ENCODE measurements at regions not wholly inside any gene's neighbourhood (a gene's known extent, or its start where the extent isn't known, plus 50 kb on each side); places are given as distances from the start of the nearest gene placed in this dataset.
"Not testable (repeated sequence)": the region's sequence is repeated elsewhere in the genome, so short reads cannot be mapped to it uniquely, and the experiment has no call there.

- intact Hi-C loops (cut with micrococcal nuclease): loop anchor here (1.0 kb wide), 1 partner anchor 1536 kb away; no protein-coding TSS in a partner anchor
- Mint-ChIP-seq H3K36me3 (ENCODE audit: low read depth) (no peaks in the 10 kb centered on the region), H3K9me3 (no peaks in the 10 kb centered on the region), H3K4me3 (no peak overlapping the region), H3K27me3 (no peaks in the 10 kb centered on the region), H3K27ac (no peak overlapping the region), H3K4me1 (ENCODE audit: low read depth) (no peaks in the 10 kb centered on the region)
Measured at GRCh38 chr5:90264689-90265544, 144.6 kb downstream of the CETN3 start.

DNA sequence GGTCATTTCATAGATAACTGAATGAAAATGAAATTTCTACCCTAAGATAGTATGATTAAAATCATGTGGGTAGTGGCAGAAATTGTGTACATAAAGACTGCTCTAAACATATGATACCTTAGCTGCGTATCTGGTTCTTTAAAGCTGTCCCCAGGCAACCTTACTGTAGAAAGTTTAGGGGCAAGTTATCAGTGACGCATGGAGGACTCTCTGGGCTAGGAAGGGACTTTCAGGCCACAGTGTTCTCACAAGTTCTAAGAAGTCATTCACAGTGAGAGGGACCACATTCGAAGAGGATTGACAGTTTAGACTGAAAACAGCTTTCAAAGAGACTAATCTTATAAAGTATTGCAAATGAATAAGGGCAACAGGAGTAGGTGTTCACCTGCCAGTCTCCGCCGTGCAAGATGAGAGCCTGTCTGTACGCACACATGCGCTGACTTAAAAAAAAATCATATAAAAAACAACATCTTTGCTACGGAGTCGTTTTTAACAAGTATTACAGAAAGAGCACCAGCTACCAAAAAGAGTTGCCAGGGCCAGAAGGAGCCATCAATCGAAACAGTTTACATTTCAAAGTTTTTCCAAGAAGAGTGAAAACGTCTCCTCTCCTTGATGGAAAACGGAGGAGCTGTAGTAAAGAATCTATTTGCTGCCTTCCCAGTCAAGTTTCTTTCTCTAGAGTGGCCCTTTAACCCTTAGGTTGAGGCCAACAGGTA lies 146.3 kb downstream of the CETN3 start:
- Mint-ChIP-seq H3K27ac (no peak overlapping the region), H3K36me3 (ENCODE audit: low read depth) (no peaks in the 10 kb centered on the region), H3K9me3 (no peaks in the 10 kb centered on the region), H3K27me3 (no peaks in the 10 kb centered on the region), H3K4me1 (ENCODE audit: low read depth) (no peaks in the 10 kb centered on the region), H3K4me3 (no peak overlapping the region)
- intact Hi-C loops (cut with micrococcal nuclease): no loop called here

- H3K4me1 Mint-ChIP-seq (ENCODE audit: low read depth): no peaks in the 10 kb centered on the region
- no peak overlapping the region for H3K4me3 Mint-ChIP-seq
- intact Hi-C loops (cut with micrococcal nuclease): no loop called here
- no peak overlapping the region for H3K27ac Mint-ChIP-seq
- no peaks in the 10 kb centered on the region for H3K36me3 Mint-ChIP-seq (ENCODE audit: low read depth)
- H3K27me3 Mint-ChIP-seq: no peaks in the 10 kb centered on the region
- H3K9me3 Mint-ChIP-seq: no peaks in the 10 kb centered on the region
Measured at GRCh38 chr5:90251447-90251846, 158.1 kb downstream of the CETN3 start.

DNA sequence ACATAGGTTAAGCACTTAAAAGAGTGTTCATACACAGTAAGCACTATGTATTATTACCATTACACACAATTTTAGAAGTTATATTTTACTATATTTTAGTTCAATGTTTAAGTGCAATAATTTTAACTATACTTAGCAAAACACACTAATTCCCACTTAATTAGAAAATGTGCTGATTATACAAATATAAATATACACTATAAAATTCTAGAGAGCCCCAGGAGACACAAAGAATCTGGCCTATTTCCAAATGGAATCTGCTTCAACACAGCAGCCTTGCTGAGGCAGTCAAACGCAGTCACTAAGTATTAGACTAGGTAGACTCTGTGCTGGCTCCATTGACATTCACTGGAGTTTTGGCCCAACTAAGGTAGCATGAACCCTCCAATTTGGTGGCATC lies 160.9 kb downstream of the CETN3 start:
- intact Hi-C loops (cut with micrococcal nuclease): no loop called here
- H3K27ac Mint-ChIP-seq: no peak overlapping the region
- no peaks in the 10 kb centered on the region for H3K36me3 Mint-ChIP-seq (ENCODE audit: low read depth)
- no peak overlapping the region for H3K4me3 Mint-ChIP-seq
- no peaks in the 10 kb centered on the region for H3K27me3 Mint-ChIP-seq
- H3K4me1 Mint-ChIP-seq (ENCODE audit: low read depth): no peaks in the 10 kb centered on the region
- no peaks in the 10 kb centered on the region for H3K9me3 Mint-ChIP-seq

GRCh38 chr5:90243848-90244247 lies 165.7 kb downstream of the CETN3 start:
- intact Hi-C loops (cut with micrococcal nuclease); H3K4me3 Mint-ChIP-seq; H3K27ac Mint-ChIP-seq; H3K9me3 Mint-ChIP-seq; H3K27me3 Mint-ChIP-seq; H3K36me3 Mint-ChIP-seq (ENCODE audit: low read depth); H3K4me1 Mint-ChIP-seq (ENCODE audit: low read depth): not testable (repeated sequence)

GRCh38 chr5:90233476-90233875 lies 176.1 kb downstream of the CETN3 start:
- no peak overlapping the region for H3K4me3 Mint-ChIP-seq
- intact Hi-C loops (cut with micrococcal nuclease): no loop called here
- H3K27me3 Mint-ChIP-seq: no peaks in the 10 kb centered on the region
- no peak overlapping the region for H3K27ac Mint-ChIP-seq
- no peaks in the 10 kb centered on the region for H3K36me3 Mint-ChIP-seq (ENCODE audit: low read depth)
- no peaks in the 10 kb centered on the region for H3K9me3 Mint-ChIP-seq
- no peaks in the 10 kb centered on the region for H3K4me1 Mint-ChIP-seq (ENCODE audit: low read depth)

GRCh38 chr5:90231688-90232087 lies 177.9 kb downstream of the CETN3 start:
- no peaks in the 10 kb centered on the region for H3K27me3 Mint-ChIP-seq

DNA sequence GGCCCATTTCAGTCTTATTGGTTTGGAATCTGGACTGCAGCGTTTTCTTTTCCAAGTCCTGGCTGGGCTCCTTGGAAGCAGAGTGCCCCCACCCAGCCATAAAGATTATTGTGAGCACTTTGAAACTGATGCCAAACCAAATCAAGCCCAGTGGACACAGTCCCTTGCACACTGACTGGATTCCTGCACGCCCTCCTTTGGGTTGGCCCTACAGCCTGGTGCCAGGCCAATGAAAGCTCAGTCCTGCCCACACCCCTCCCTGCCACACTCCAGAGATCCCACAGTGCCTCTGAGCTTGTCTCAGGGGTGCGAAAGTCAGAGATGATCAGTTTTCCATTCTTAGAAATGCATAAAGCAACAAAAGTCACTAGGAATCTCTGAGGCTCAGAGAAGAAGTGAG lies 181.9 kb downstream of the CETN3 start:
- Mint-ChIP-seq H3K9me3 (no peaks in the 10 kb centered on the region), H3K27ac (no peak overlapping the region), H3K4me3 (no peak overlapping the region), H3K27me3 (no peaks in the 10 kb centered on the region), H3K4me1 (ENCODE audit: low read depth) (no peaks in the 10 kb centered on the region), H3K36me3 (ENCODE audit: low read depth) (no peaks in the 10 kb centered on the region)
- intact Hi-C loops (cut with micrococcal nuclease): no loop called here

More at GRCh38 chr5:90231688-90232087, 177.9 kb downstream of the CETN3 start:
- no peaks in the 10 kb centered on the region for H3K9me3 Mint-ChIP-seq
- intact Hi-C loops (cut with micrococcal nuclease): no loop called here
- H3K27ac Mint-ChIP-seq: no peak overlapping the region
- no peaks in the 10 kb centered on the region for H3K36me3 Mint-ChIP-seq (ENCODE audit: low read depth)
- H3K4me3 Mint-ChIP-seq: no peak overlapping the region
- no peaks in the 10 kb centered on the region for H3K4me1 Mint-ChIP-seq (ENCODE audit: low read depth)

GRCh38 chr5:90226433-90227099 lies 183.0 kb downstream of the CETN3 start:
- Mint-ChIP-seq H3K4me3 (no peak overlapping the region), H3K4me1 (ENCODE audit: low read depth) (no peaks in the 10 kb centered on the region), H3K27ac (no peak overlapping the region), H3K36me3 (ENCODE audit: low read depth) (no peaks in the 10 kb centered on the region), H3K9me3 (no peaks in the 10 kb centered on the region), H3K27me3 (no peaks in the 10 kb centered on the region)
- intact Hi-C loops (cut with micrococcal nuclease): no loop called here

GRCh38 chr5:90224342-90224741 lies 185.2 kb downstream of the CETN3 start:
- intact Hi-C loops (cut with micrococcal nuclease): no loop called here
- no peak overlapping the region for H3K27ac Mint-ChIP-seq
- no peaks in the 10 kb centered on the region for H3K4me1 Mint-ChIP-seq (ENCODE audit: low read depth)
- H3K4me3 Mint-ChIP-seq: no peak overlapping the region
- no peaks in the 10 kb centered on the region for H3K27me3 Mint-ChIP-seq
- H3K9me3 Mint-ChIP-seq: no peaks in the 10 kb centered on the region
- H3K36me3 Mint-ChIP-seq (ENCODE audit: low read depth): no peaks in the 10 kb centered on the region

GRCh38 chr5:90223756-90224155 lies 185.8 kb downstream of the CETN3 start:
- no peak overlapping the region for H3K27ac Mint-ChIP-seq
- no peak overlapping the region for H3K4me3 Mint-ChIP-seq
- intact Hi-C loops (cut with micrococcal nuclease): no loop called here
- no peaks in the 10 kb centered on the region for H3K27me3 Mint-ChIP-seq
- no peaks in the 10 kb centered on the region for H3K36me3 Mint-ChIP-seq (ENCODE audit: low read depth)
- H3K4me1 Mint-ChIP-seq (ENCODE audit: low read depth): no peaks in the 10 kb centered on the region
- H3K9me3 Mint-ChIP-seq: peaks cover 5% of the 10 kb centered on the region

- Mint-ChIP-seq H3K4me1 (ENCODE audit: low read depth) (no peaks in the 10 kb centered on the region), H3K4me3 (no peak overlapping the region), H3K36me3 (ENCODE audit: low read depth) (no peaks in the 10 kb centered on the region), H3K27ac (no peak overlapping the region), H3K27me3 (no peaks in the 10 kb centered on the region), H3K9me3 (peaks cover 13% of the 10 kb centered on the region)
- intact Hi-C loops (cut with micrococcal nuclease): no loop called here
Measured at GRCh38 chr5:90221951-90222350, 187.6 kb downstream of the CETN3 start.

DNA sequence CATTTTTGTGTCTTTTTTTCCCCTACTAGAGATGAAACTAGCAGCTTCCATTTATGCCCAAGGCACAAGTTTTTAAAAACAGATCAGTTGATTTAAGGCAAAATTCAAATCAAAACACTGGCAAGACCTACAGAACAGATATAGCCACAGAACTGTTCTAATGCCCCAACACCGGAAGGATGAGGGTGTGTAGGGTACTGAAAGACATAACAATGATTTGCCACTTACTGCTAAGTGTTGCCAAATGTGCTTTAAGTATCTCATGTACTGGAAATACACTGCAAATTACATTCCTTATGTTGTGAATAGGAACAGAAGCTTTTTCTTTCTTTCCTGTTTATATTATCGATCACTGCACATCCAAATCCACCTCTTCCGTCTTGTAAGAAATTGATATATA lies 189.0 kb downstream of the CETN3 start:
- Mint-ChIP-seq H3K27ac (no peak overlapping the region), H3K9me3 (peaks cover 13% of the 10 kb centered on the region), H3K4me1 (ENCODE audit: low read depth) (no peaks in the 10 kb centered on the region), H3K36me3 (ENCODE audit: low read depth) (no peaks in the 10 kb centered on the region), H3K4me3 (no peak overlapping the region), H3K27me3 (no peaks in the 10 kb centered on the region)
- intact Hi-C loops (cut with micrococcal nuclease): no loop called here

DNA sequence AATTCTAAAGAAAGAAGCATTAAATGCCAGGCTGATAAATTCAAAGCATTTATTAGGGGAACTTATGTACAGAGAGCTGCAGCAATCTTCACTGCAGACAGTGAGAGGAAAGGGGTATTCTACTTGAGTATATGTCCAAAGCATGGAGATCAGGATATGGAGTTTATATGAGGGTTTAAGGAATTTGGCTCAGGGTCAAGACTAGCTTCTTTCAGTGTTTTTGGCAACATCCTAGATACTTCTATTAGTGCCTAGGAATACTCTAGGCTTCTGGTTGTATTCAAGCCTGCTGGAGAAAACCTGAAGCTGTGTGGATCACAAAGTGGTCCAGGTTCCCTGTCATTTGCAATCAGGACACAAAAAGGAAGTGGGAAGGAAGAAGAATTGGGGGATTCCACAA lies 194.6 kb downstream of the CETN3 start:
- intact Hi-C loops (cut with micrococcal nuclease): no loop called here
- no peaks in the 10 kb centered on the region for H3K27me3 Mint-ChIP-seq
- H3K9me3 Mint-ChIP-seq: peaks cover 13% of the 10 kb centered on the region
- H3K36me3 Mint-ChIP-seq (ENCODE audit: low read depth): no peaks in the 10 kb centered on the region
- H3K27ac Mint-ChIP-seq: no peak overlapping the region
- H3K4me1 Mint-ChIP-seq (ENCODE audit: low read depth): no peaks in the 10 kb centered on the region
- H3K4me3 Mint-ChIP-seq: no peak overlapping the region
